KMS-11 (cell line): ENCODE measurements at regions not wholly inside any gene's neighbourhood (a gene's known extent, or its start where the extent isn't known, plus 50 kb on each side); places are given as distances from the start of the nearest gene placed in this dataset.

ENCODE experiments used
- H2AFZ ChIP-seq: fragments of 200-600 bp; sonication (generic); 2 replicates; pipeline ENCODE4 v1.6.1; 2016; ENCODE audit warnings: antibody characterized with exemption, mixed run types, low read depth
- H3K27ac ChIP-seq: fragments of 200-600 bp; sonication (generic); 2 replicates; pipeline ENCODE4 v1.6.1; 2016; ENCODE audit warnings: mild to moderate bottlenecking, mixed run types
- H3K27me3 ChIP-seq: fragments of 200-600 bp; sonication (generic); 2 replicates; pipeline ENCODE4 v1.6.1; 2017; ENCODE audit warnings: mild to moderate bottlenecking, low read depth, mixed run types, moderate library complexity; ENCODE audit not compliant: insufficient read depth
- H3K36me3 ChIP-seq: fragments of 200-600 bp; sonication (generic); 2 replicates; pipeline ENCODE4 v1.6.1; 2017; ENCODE audit warnings: mild to moderate bottlenecking, mixed run types; ENCODE audit not compliant: insufficient read depth
- H3K4me1 ChIP-seq: fragments of 200-600 bp; sonication (generic); 2 replicates; pipeline ENCODE4 v1.6.1; 2016; ENCODE audit warnings: mild to moderate bottlenecking, low read depth, mixed run types; ENCODE audit not compliant: poor library complexity, severe bottlenecking
- H3K4me2 ChIP-seq: fragments of 200-600 bp; sonication (generic); 2 replicates; pipeline ENCODE4 v1.7.0; 2016; ENCODE audit warnings: mild to moderate bottlenecking, mixed run types
- H3K4me3 ChIP-seq: fragments of 200-600 bp; sonication (generic); IDR thresholded peaks from 2 replicates; pipeline ENCODE4 v1.6.1; 2017; ENCODE audit warnings: low read depth, low read length, mixed read lengths; ENCODE audit not compliant: insufficient read depth
- H3K79me2 ChIP-seq: fragments of 200-600 bp; sonication (generic); 2 replicates; pipeline ENCODE4 v1.6.1; 2016; ENCODE audit warnings: low read depth, mixed run types; ENCODE audit not compliant: insufficient read depth
- H3K9ac ChIP-seq: fragments of 200-600 bp; sonication (generic); 2 replicates; pipeline ENCODE4 v1.6.1; 2016; ENCODE audit warnings: mild to moderate bottlenecking, mixed run types
- H4K20me1 ChIP-seq: fragments of 200-600 bp; sonication (generic); 2 replicates; pipeline ENCODE4 v1.6.1; 2016; ENCODE audit warnings: mild to moderate bottlenecking, mixed run types; ENCODE audit not compliant: insufficient read depth
- CTCF ChIP-seq: fragments of 200-600 bp; sonication (generic); conservative IDR thresholded peaks from 2 replicates; pipeline ENCODE4 v1.6.1; 2017; ENCODE audit warnings: low read depth, mild to moderate bottlenecking, antibody characterized with exemption, low read length, moderate library complexity, mixed read lengths

DNA sequence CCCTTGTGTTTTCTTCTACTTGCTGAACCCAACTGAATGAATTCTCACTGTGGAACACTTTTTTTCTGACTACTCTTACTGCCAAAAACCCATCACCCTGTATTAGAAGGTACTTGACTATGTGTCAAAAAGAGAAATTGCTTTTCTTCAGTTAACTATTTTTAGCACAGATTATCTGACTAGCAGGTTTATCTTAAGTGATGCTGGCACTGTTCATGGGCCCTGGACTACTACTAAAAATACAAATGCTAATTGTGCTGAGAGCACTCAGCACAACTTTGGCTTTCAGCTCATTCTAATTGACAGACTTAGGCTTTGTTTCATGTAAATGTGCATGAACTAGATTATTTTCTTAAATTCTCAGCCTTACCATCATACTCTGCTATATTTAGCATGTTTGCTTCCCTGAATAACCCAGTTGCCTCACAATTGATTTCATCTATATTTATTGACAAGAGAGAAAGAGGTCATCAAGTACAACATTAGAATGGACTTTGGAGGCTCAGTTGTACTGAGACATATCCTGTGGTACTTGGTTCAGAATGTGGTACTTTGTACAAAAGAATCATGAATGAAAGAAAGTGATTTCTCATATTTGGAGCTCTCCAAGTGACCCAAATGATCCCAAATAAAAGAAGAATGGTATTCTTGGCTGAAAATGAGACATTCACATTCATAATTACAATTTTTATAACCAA, 478.3 kb downstream of the KCNA4 start:
- Histone ChIP-seq H2AFZ (no peak overlapping the region), H3K36me3 (no peaks in the 10 kb centered on the region), H3K4me2 (no peak overlapping the region), H3K27me3 (no peaks in the 10 kb centered on the region), H3K79me2 (no peaks in the 10 kb centered on the region), H3K9ac (no peak overlapping the region), H3K27ac (no peak overlapping the region), H4K20me1 (no peaks in the 10 kb centered on the region), H3K4me1 (no peaks in the 10 kb centered on the region), H3K4me3 (no peak overlapping the region)
- no peak for TF ChIP-seq CTCF

DNA sequence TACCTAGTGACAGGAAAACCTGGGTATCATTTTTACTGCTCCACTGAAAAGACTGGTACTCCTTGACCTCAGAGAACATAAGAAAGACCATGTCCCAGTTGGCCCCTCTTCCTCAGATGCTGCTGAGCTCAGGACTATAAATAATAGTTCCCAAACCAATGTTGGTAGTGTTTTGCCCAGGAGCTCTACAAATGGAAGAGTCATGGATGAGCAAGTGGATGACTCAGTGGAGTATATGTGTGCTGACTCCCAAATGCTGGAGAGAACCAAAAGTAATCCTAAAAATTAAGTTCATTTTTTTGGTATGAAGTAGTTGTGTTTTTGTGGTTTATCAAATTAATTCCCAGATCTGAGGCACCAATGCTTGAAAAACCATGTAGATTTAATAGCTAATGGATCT, 482.0 kb downstream of the KCNA4 start:
- Histone ChIP-seq H3K27ac (no peak overlapping the region), H3K4me1 (no peaks in the 10 kb centered on the region), H3K9ac (no peak overlapping the region), H3K4me2 (no peak overlapping the region), H4K20me1 (no peaks in the 10 kb centered on the region), H2AFZ (no peak overlapping the region), H3K79me2 (no peaks in the 10 kb centered on the region), H3K4me3 (no peak overlapping the region), H3K27me3 (no peaks in the 10 kb centered on the region), H3K36me3 (no peaks in the 10 kb centered on the region)
- no peak for TF ChIP-seq CTCF

- Histone ChIP-seq H3K4me2 (no peak overlapping the region), H2AFZ (no peak overlapping the region), H3K27ac (no peak overlapping the region), H3K9ac (no peak overlapping the region), H3K36me3 (no peaks in the 10 kb centered on the region), H3K4me1 (no peaks in the 10 kb centered on the region), H3K79me2 (no peaks in the 10 kb centered on the region), H3K4me3 (no peak overlapping the region), H4K20me1 (no peaks in the 10 kb centered on the region), H3K27me3 (no peaks in the 10 kb centered on the region)
- no peak for TF ChIP-seq CTCF
Observed at GRCh38 chr11:29530961-29531360, 485.9 kb downstream of the KCNA4 start.

DNA sequence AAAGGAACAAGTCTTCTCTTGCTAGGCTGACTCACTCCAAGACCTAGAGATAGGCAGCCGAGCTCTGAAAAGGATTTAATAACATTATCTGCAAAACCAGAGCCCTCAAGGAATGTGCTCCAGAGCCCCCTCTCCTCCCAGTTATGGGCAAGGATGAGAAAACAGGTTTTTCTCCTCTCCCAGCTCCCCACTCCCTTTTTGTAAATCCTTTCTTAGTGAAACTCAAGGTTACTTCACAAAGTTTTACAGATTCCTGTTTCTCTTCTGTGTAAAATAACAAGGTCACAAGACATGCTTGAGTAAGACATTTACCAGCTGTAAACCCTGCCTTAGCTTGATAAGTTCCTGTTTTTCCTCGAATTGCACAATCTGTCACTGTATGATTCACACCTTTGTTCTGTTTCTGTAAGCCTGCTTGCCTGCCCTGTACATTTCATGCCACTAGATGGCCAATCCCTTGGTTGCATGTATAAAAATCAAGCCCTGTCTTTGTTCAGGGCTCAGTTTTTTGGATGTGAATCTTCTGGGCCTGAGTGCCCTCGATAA, 489.4 kb downstream of the KCNA4 start:
- Histone ChIP-seq H3K4me3 (no peak overlapping the region), H3K4me1 (no peaks in the 10 kb centered on the region), H3K27me3 (no peaks in the 10 kb centered on the region), H3K4me2 (no peak overlapping the region), H2AFZ (no peak overlapping the region), H3K79me2 (no peaks in the 10 kb centered on the region), H3K9ac (no peak overlapping the region), H3K36me3 (no peaks in the 10 kb centered on the region), H4K20me1 (no peaks in the 10 kb centered on the region), H3K27ac (no peak overlapping the region)
- TF ChIP-seq CTCF: peak; percentile 44; the same call in 1 of the 2 replicates
